Upper lobe of left lung (tissue), 6 donors: ENCODE measurements at regions not wholly inside any gene's neighbourhood (a gene's known extent, or its start where the extent isn't known, plus 50 kb on each side); places are given as distances from the start of the nearest gene placed in this dataset.
"Not testable (repeated sequence)": the region's sequence is repeated elsewhere in the genome, so short reads cannot be mapped to it uniquely, and the experiment has no call there.

Source experiments
- ATAC-seq, 2 donors: fragments of 200-7000 bp; cut with Tn5 transposase; one replicate each; pipeline ENCODE4 v1.9.1; 2022; ENCODE audit warnings: mild to moderate bottlenecking in 2 of 2, moderate library complexity in 2 of 2; ENCODE audit not compliant: low FRiP score in 2 of 2
- DNase-seq, 2 donors: peaks; one replicate each; pipeline ENCODE4 v3.0.0-alpha.2; 2019 to 2020
- H3K27ac ChIP-seq, 4 donors: fragments of 200-600 bp; sonication (generic); one replicate each; pipeline ENCODE4 v1.5.1; 2016 to 2019
- H3K27me3 ChIP-seq, 4 donors: fragments of 200-600 bp; sonication (generic); one replicate each; pipeline ENCODE4 v1.5.1; 2017 to 2019
- H3K36me3 ChIP-seq, 4 donors: fragments of 200-600 bp; sonication (generic); one replicate each; pipeline ENCODE4 v1.5.1; 2016 to 2019
- H3K4me1 ChIP-seq, 4 donors: fragments of 200-600 bp; sonication (generic); one replicate each; pipeline ENCODE4 v1.5.1; 2018 to 2019
- H3K4me3 ChIP-seq, 4 donors: fragments of 200-600 bp; sonication (generic); one replicate each; pipeline ENCODE4 v1.5.1; 2017 to 2019; ENCODE audit warnings: mild to moderate bottlenecking in 2 of 4, moderate library complexity in 1 of 4
- H3K9me3 ChIP-seq, 4 donors: fragments of 200-600 bp; sonication (generic); one replicate each; pipeline ENCODE4 v1.5.1; 2018 to 2019
- CTCF ChIP-seq, 6 experiments: fragments of 450-650 bp in 4 of 6; fragments of 200-600 bp in 2 of 6; sonication (generic) in 2 of 6; IDR thresholded peaks; one replicate each; pipeline ENCODE4 v1.5.1; 2016 to 2019; ENCODE audit warnings: antibody characterized with exemption in 6 of 6
- EP300 ChIP-seq, 4 donors: sonication (generic); formaldehyde crosslinking; IDR thresholded peaks; one replicate each; pipeline ENCODE4 v1.5.1; 2017; ENCODE audit warnings: antibody characterized with exemption in 4 of 4, control low read depth in 2 of 4
- POLR2A ChIP-seq, 4 donors: fragments of 450-650 bp; IDR thresholded peaks; one replicate each; pipeline ENCODE4 v1.5.1; 2016 to 2017; ENCODE audit warnings: antibody characterized with exemption in 4 of 4, mild to moderate bottlenecking in 2 of 4
- POLR2AphosphoS5 ChIP-seq, 2 donors: sonication (generic); formaldehyde crosslinking; IDR thresholded peaks; one replicate each; pipeline ENCODE4 v1.5.1; 2017; ENCODE audit warnings: antibody characterized with exemption in 2 of 2
- WGBS, 2 donors: methylation state at CpG; one replicate each; pipeline ENCODE4 v1.1.5; 2017 to 2018; 5-methylcytosine and 5-hydroxymethylcytosine counted together
- donor health status: DM: no; HTN: no; CAD: no; lungs with moderate emphysema.
- donor health status: DM: no; HTN: yes; CAD: no; lungs with severe emphysema.

DNA sequence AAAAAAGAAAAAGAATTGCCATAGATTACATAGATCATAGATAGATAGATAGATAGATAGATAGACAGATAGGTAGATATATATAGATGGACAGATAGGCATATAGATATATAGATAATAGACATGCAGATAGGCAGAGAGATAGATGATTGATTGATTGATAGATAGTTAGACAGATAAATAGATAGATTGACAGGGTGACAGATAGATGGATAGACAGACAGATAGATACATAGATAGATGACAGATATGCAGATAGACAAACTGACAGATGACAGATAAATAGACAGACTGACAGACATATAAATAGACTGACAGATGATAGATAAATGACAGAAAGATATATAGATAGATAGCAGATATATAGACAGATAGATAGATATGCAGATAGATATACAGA, 474.0 kb downstream of the IRS2 start:
- no peak overlapping the region for H3K27ac ChIP-seq
- H3K36me3 ChIP-seq = no peaks in the 10 kb centered on the region
- H3K9me3 ChIP-seq = no peaks in the 10 kb centered on the region
- DNase-seq (no peak), ATAC-seq (no peak)
- no peak for TF ChIP-seq POLR2A (IDR thresholded peaks at IDR 0.05)
- TF ChIP-seq CTCF (IDR thresholded peaks at IDR 0.05) = no peak
- TF ChIP-seq EP300 (IDR thresholded peaks at IDR 0.05) = no peak
- no peak for TF ChIP-seq POLR2AphosphoS5 (IDR thresholded peaks at IDR 0.05)
- no peak overlapping the region for H3K4me3 ChIP-seq
- no peaks in the 10 kb centered on the region for H3K4me1 ChIP-seq
- no peaks in the 10 kb centered on the region for H3K27me3 ChIP-seq

- H3K27me3 ChIP-seq, H3K9me3 ChIP-seq, H3K36me3 ChIP-seq, H3K4me1 ChIP-seq, H3K27ac ChIP-seq, ATAC-seq, H3K4me3 ChIP-seq: not testable (repeated sequence)
- WGBS, 2 donors = 94 to 98% methylated on average over 11 to 24 of the region's 33 CpGs
- peak in 1 of 2 donors; percentile 70 for DNase-seq
Observed at GRCh38 chr13:109311431-109311976, 474.9 kb downstream of the IRS2 start.

GRCh38 chr13:109309625-109310363, 476.6 kb downstream of the IRS2 start:
- no peaks in the 10 kb centered on the region for H3K4me1 ChIP-seq

DNA sequence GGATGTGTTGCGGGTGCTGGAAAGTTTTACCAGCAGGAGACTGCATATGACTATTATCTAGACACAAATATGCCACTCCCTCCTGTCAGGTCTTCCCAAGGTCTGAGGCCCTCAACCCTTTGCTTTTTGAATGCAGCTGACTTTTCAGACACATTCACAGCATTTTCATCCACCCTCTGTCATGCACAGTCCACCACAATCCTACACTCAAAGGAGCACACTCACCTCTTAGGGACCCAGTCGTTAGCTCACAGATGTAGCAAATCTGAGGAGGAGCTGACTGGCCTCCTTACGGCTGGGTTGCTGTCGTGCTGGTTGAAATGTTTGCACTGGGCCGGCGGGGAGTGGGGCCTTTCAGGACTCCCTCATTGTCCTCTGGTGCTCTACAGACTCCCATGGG, 479.4 kb downstream of the IRS2 start:
- H3K36me3 ChIP-seq = no peaks in the 10 kb centered on the region
- DNase-seq = no peak
- no peaks in the 10 kb centered on the region for H3K9me3 ChIP-seq
- H3K27me3 ChIP-seq = no peaks in the 10 kb centered on the region
- no peak overlapping the region for H3K27ac ChIP-seq
- TF ChIP-seq POLR2A (IDR thresholded peaks at IDR 0.05) (no peak), EP300 (IDR thresholded peaks at IDR 0.05) (no peak), POLR2AphosphoS5 (IDR thresholded peaks at IDR 0.05) (no peak), CTCF (IDR thresholded peaks at IDR 0.05) (no peak)
- ATAC-seq = no peak
- H3K4me1 ChIP-seq = no peaks in the 10 kb centered on the region
- WGBS, 2 donors = 82 to 91% methylated on average over 6 of the region's 6 CpGs
- no peak overlapping the region for H3K4me3 ChIP-seq

More at GRCh38 chr13:109309625-109310363, 476.6 kb downstream of the IRS2 start:
- Histone ChIP-seq H3K27me3 (no peaks in the 10 kb centered on the region), H3K36me3 (no peaks in the 10 kb centered on the region), H3K4me3 (no peak overlapping the region), H3K27ac (no peak overlapping the region), H3K9me3 (no peaks in the 10 kb centered on the region)
- TF ChIP-seq POLR2A (IDR thresholded peaks at IDR 0.05) = no peak
- no peak for TF ChIP-seq EP300 (IDR thresholded peaks at IDR 0.05)
- TF ChIP-seq CTCF (IDR thresholded peaks at IDR 0.05) = no peak
- TF ChIP-seq POLR2AphosphoS5 (IDR thresholded peaks at IDR 0.05) = no peak
- no peak for DNase-seq
- no peak for ATAC-seq
- 59 to 61% methylated on average over 12 of the region's 12 CpGs for WGBS, 2 donors

DNA sequence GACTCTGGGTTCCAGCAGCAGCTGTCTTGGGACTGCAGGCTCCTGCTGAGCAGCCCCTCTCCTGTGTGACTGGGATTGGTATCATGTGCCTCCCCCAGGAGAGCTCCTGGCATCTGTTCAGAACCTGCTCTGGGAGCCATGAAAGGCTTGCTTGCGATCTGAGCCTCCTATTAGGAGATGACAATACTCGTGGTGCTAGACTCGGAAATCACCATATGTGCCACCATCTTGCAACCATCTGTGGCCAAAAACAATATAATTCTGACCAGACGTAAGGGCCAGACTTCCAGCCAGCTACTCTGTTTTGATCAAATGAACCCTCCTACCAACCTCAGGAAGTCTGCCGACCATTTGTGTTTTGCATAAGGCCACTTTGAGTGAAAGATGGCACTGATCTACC, 484.7 kb downstream of the IRS2 start:
- Histone ChIP-seq H3K4me3 (no peak overlapping the region), H3K27me3 (no peaks in the 10 kb centered on the region), H3K27ac (no peak overlapping the region), H3K9me3 (no peaks in the 10 kb centered on the region), H3K4me1 (no peaks in the 10 kb centered on the region), H3K36me3 (no peaks in the 10 kb centered on the region)
- TF ChIP-seq EP300 (IDR thresholded peaks at IDR 0.05) = no peak
- no peak for TF ChIP-seq CTCF (IDR thresholded peaks at IDR 0.05)
- TF ChIP-seq POLR2AphosphoS5 (IDR thresholded peaks at IDR 0.05) = no peak
- TF ChIP-seq POLR2A (IDR thresholded peaks at IDR 0.05) = no peak
- ATAC-seq (peak in 1 of 2 donors; percentile 24), DNase-seq (no peak)
- WGBS, 2 donors = 83 to 88% methylated on average over 5 of the region's 5 CpGs
